HCT116 (cell line): ENCODE measurements at regions not wholly inside any gene's neighbourhood (a gene's known extent, or its start where the extent isn't known, plus 50 kb on each side); places are given as distances from the start of the nearest gene placed in this dataset.

Experiments used
- ATAC-seq: fragments of 200-7000 bp; cut with Tn5 transposase; 2 replicates; pipeline ENCODE4 v1.9.1; 2020; ENCODE audit warnings: mild to moderate bottlenecking, moderate library complexity
- BruUV-seq: library from RNA; stranded (reverse); fragments of 400-500 nt; replicated peaks from 2 replicates; lab custom pipeline; 2021; lab: Mats Ljungman, UMichigan
- CTCF ChIA-PET: fragments of 300-600 bp; sonication (Branson Sonifier 250); formaldehyde crosslinking; loops from one replicate; lab custom pipeline; 2021; ENCODE audit warnings: antibody characterized with exemption; lab: Charles Lee
- POLR2A ChIA-PET: fragments of 300-600, 350-600 bp; sonication (Branson Sonifier 250); formaldehyde crosslinking; loops from one replicate; lab custom pipeline; 2021; ENCODE audit warnings: antibody characterized with exemption; lab: Charles Lee
- RAD21 ChIA-PET, 2 experiments: fragments of 300-600 bp; sonication (Branson Sonifier 250); formaldehyde crosslinking; loops; one replicate each; lab custom pipeline; 2023; ENCODE audit warnings: low total read pairs in 2 of 2; ENCODE audit not compliant: uncharacterized antibody in 2 of 2, unreplicated experiment in 2 of 2, low non-redundant PET in 1 of 2; lab: Charles Lee
- DNase-seq: peaks from one replicate; pipeline ENCODE4 v3.0.0-alpha.2; 2010; ENCODE audit warnings: low read depth, low spot score
- H2AFZ ChIP-seq: fragments of 200-600 bp; shearing (Covaris generic), sonication (generic); 2 replicates; pipeline ENCODE4 v1.6.1; 2017; ENCODE audit warnings: low read depth, mixed run types, mixed read lengths, antibody characterized with exemption, low read length; ENCODE audit not compliant: poor library complexity, severe bottlenecking
- H3K27ac ChIP-seq: 2 replicates; pipeline ENCODE4 v1.5.1; 2012; ENCODE audit warnings: low read depth, low read length
- H3K27me3 ChIP-seq: fragments of 200-600 bp; sonication (generic); 2 replicates; pipeline ENCODE4 v1.6.1; 2016; ENCODE audit warnings: mixed run types, low read length, mixed read lengths; ENCODE audit not compliant: insufficient read depth
- H3K36me3 ChIP-seq, 2 experiments: fragments of 200-500 bp in 1 of 2; fragments of 200-600 bp in 1 of 2; sonication (Bioruptor generic) in 1 of 2; sonication (generic) in 1 of 2; 2 replicates each; pipeline versions ENCODE4 v1.5.1 to v1.6.1; 2014 to 2016; ENCODE audit warnings: low read length in 2 of 2, inconsistent platforms in 1 of 2, mixed read lengths in 1 of 2, mixed run types in 1 of 2; ENCODE audit not compliant: insufficient read depth in 2 of 2, control insufficient read depth in 1 of 2
- H3K4me1 ChIP-seq, 2 experiments: fragments of 200-600 bp in 1 of 2; sonication (generic) in 1 of 2; 2 replicates each; pipeline versions ENCODE4 v1.5.1 to v1.6.1; 2012 to 2017; ENCODE audit warnings: low read length in 2 of 2, inconsistent platforms in 1 of 2, mild to moderate bottlenecking in 1 of 2, mixed read lengths in 1 of 2, mixed run types in 1 of 2, moderate library complexity in 1 of 2; ENCODE audit not compliant: insufficient read depth in 2 of 2, control insufficient read depth in 1 of 2
- H3K4me2 ChIP-seq: fragments of 200-600 bp; sonication (generic); 2 replicates; pipeline ENCODE4 v1.6.1; 2017; ENCODE audit warnings: mixed run types, low read length, mixed read lengths
- H3K4me3 ChIP-seq, 2 experiments: fragments of 200-600 bp in 1 of 2; sonication (generic) in 1 of 2; replicated peaks in 1 of 2; 2 replicates each; pipeline ENCODE4 v1.5.1; 2011 to 2016; ENCODE audit warnings: low read length in 2 of 2, control low read depth in 1 of 2, low read depth in 1 of 2, mild to moderate bottlenecking in 1 of 2, mixed read lengths in 1 of 2, mixed run types in 1 of 2
- H3K79me2 ChIP-seq: fragments of 200-600 bp; sonication (generic); 2 replicates; pipeline ENCODE4 v1.6.1; 2017; ENCODE audit warnings: mild to moderate bottlenecking, mixed run types, low read length, moderate library complexity, mixed read lengths; ENCODE audit not compliant: insufficient read depth
- H3K9ac ChIP-seq: fragments of 200-600 bp; sonication (generic); 2 replicates; pipeline ENCODE4 v1.6.1; 2016; ENCODE audit warnings: low read length, mixed read lengths
- H3K9me2 ChIP-seq: fragments of 200-600 bp; sonication (generic), shearing (Covaris generic); 2 replicates; pipeline ENCODE4 v1.6.1; 2017; ENCODE audit warnings: mixed run types, mild to moderate bottlenecking, moderate library complexity; ENCODE audit not compliant: insufficient read depth
- H3K9me3 ChIP-seq, 2 experiments: fragments of 200-500 bp in 1 of 2; fragments of 200-600 bp in 1 of 2; sonication (Bioruptor generic) in 1 of 2; sonication (generic) in 1 of 2; 2 replicates each; pipeline ENCODE4 v1.6.1; 2014 to 2017; ENCODE audit warnings: low read length in 2 of 2, mixed read lengths in 2 of 2, inconsistent platforms in 1 of 2, low read depth in 1 of 2, mild to moderate bottlenecking in 1 of 2, mixed run types in 1 of 2, moderate library complexity in 1 of 2; ENCODE audit not compliant: control insufficient read depth in 1 of 2, insufficient read depth in 1 of 2
- H4K20me1 ChIP-seq: fragments of 200-600 bp; sonication (generic), shearing (Covaris generic); 2 replicates; pipeline ENCODE4 v1.6.1; 2017; ENCODE audit warnings: mixed run types, mild to moderate bottlenecking, moderate library complexity; ENCODE audit not compliant: insufficient read depth
- CEBPB ChIP-seq: IDR thresholded peaks from 2 replicates; pipeline ENCODE4 v1.6.1; 2012; ENCODE audit warnings: low read depth
- EGR1 ChIP-seq: IDR thresholded peaks from 2 replicates; pipeline ENCODE4 v1.6.1; 2012; ENCODE audit warnings: low read depth
- EZH2 ChIP-seq: fragments of 200-600 bp; sonication (generic); IDR thresholded peaks from 2 replicates; pipeline ENCODE4 v1.6.1; 2017; ENCODE audit warnings: antibody characterized with exemption, mixed run types
- EZH2phosphoT487 ChIP-seq: fragments of 200-600 bp; IDR thresholded peaks from 2 replicates; pipeline ENCODE4 v1.6.1; 2018; ENCODE audit warnings: antibody characterized with exemption, borderline replicate concordance
- JUND ChIP-seq: IDR thresholded peaks from 2 replicates; pipeline ENCODE4 v1.6.1; 2012
- POLR2A ChIP-seq: IDR thresholded peaks from 2 replicates; pipeline ENCODE4 v1.7.0; 2011; ENCODE audit warnings: borderline replicate concordance; ENCODE audit not compliant: insufficient read depth, insufficient read length; ENCODE audit errors: extremely low read depth
- RAD21 ChIP-seq: IDR thresholded peaks from 2 replicates; pipeline ENCODE4 v1.6.1; 2012; ENCODE audit warnings: low read depth, mild to moderate bottlenecking
- REST ChIP-seq: IDR thresholded peaks from 2 replicates; pipeline ENCODE4 v1.6.1; 2012; ENCODE audit warnings: low read depth
- SIN3A ChIP-seq: IDR thresholded peaks from 2 replicates; pipeline ENCODE4 v1.6.1; 2012; ENCODE audit warnings: low read depth
- SP1 ChIP-seq: IDR thresholded peaks from 2 replicates; pipeline ENCODE4 v1.6.1; 2012; ENCODE audit warnings: low read depth
- TCF7L2 ChIP-seq: IDR thresholded peaks from 2 replicates; pipeline ENCODE4 v1.7.0; 2011; ENCODE audit warnings: borderline replicate concordance, inconsistent platforms; ENCODE audit not compliant: insufficient read depth, insufficient read length; ENCODE audit errors: extremely low read depth
- YY1 ChIP-seq: IDR thresholded peaks from 2 replicates; pipeline ENCODE4 v1.6.1; 2011; ENCODE audit warnings: low read length, low read depth, moderate library complexity, mild to moderate bottlenecking; ENCODE audit not compliant: insufficient replicate concordance; ENCODE audit errors: extremely low read depth
- ZNF274 ChIP-seq: fragments of 200-500 bp; sonication (Bioruptor generic); IDR thresholded peaks from 2 replicates; pipeline ENCODE4 v1.6.1; 2014; ENCODE audit warnings: mild to moderate bottlenecking, low read depth, low read length, inconsistent platforms
- intact Hi-C: fragments of 100-400 bp; cut with micrococcal nuclease; formaldehyde crosslinking; loops from 2 replicates; pipeline ENCODE4 v1.10.0; 2022

- TF ChIP-seq REST (no peak), RAD21 (peak; percentile 11; the same call in 1 of the 2 replicates), EGR1 (no peak)
These were observed 254.6 kb downstream of the LY86 start (continued) for GRCh38 chr6:6843057-6843627.

DNA sequence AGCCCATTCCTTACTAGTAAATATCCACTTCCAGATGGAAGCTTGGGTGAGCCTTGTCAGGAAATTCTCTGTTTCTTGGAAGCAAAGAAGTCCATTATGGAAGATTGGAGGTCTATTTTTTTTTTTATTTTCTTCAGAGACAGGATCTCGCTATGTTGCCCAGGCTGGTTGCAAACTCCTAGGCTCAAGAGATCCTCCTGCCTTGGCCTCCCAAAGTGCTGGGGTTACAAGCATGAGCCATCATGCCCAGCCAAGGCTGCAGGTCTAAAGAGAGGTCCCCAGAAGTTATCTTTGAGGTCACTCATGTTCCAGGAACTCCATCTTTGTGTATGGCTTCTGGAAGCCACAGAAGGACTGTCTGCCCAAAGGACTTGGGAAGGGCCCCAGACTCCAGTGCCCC lies 255.3 kb downstream of the LY86 start:
- Histone ChIP-seq H3K4me1 (peaks cover 8 to 31% of the 10 kb centered on the region in 2 experiments), H3K36me3 (no peaks in the 10 kb centered on the region), H3K9ac (no peak overlapping the region), H3K79me2 (no peaks in the 10 kb centered on the region), H3K4me2 (peak overlapping the region; percentile 37; the same call in 1 of the 2 replicates), H2AFZ (peak overlapping the region; percentile 74), H4K20me1 (no peaks in the 10 kb centered on the region), H3K9me3 (no peaks in the 10 kb centered on the region), H3K9me2 (no peaks in the 10 kb centered on the region), H3K27me3 (no peaks in the 10 kb centered on the region), H3K27ac (no peak overlapping the region), H3K4me3 (no peak overlapping the region)
- ATAC-seq (no peak), DNase-seq (no peak)
- TF ChIP-seq SIN3A (no peak), JUND (no peak), ZNF274 (no peak), EZH2 (no peak), YY1 (no peak), SP1 (no peak), TCF7L2 (no peak), CEBPB (no peak), POLR2A (no peak), EZH2phosphoT487 (no peak)
- intact Hi-C loops: no loop called here
- BruUV-seq: no TSS peak
- ChIA-PET POLR2A (interaction anchor here (0.7 to 1.1 kb wide), 2 partner anchors 11 to 19 kb away, joined by 3 to 4 read pairs; no protein-coding TSS in a partner anchor), RAD21 (no interaction called here), CTCF (interaction anchor here (0.9 kb wide), 1 partner anchor 85 kb away, joined by 3 read pairs; no protein-coding TSS in a partner anchor)
